Renal cortical epithelial cell (primary cell): ENCODE measurements at regions not wholly inside any gene's neighbourhood (a gene's known extent, or its start where the extent isn't known, plus 50 kb on each side); places are given as distances from the start of the nearest gene placed in this dataset.

Experiments used
- DNase-seq: peaks from one replicate; pipeline ENCODE4 v3.0.0-alpha.2; 2011; ENCODE audit warnings: low read depth

DNA sequence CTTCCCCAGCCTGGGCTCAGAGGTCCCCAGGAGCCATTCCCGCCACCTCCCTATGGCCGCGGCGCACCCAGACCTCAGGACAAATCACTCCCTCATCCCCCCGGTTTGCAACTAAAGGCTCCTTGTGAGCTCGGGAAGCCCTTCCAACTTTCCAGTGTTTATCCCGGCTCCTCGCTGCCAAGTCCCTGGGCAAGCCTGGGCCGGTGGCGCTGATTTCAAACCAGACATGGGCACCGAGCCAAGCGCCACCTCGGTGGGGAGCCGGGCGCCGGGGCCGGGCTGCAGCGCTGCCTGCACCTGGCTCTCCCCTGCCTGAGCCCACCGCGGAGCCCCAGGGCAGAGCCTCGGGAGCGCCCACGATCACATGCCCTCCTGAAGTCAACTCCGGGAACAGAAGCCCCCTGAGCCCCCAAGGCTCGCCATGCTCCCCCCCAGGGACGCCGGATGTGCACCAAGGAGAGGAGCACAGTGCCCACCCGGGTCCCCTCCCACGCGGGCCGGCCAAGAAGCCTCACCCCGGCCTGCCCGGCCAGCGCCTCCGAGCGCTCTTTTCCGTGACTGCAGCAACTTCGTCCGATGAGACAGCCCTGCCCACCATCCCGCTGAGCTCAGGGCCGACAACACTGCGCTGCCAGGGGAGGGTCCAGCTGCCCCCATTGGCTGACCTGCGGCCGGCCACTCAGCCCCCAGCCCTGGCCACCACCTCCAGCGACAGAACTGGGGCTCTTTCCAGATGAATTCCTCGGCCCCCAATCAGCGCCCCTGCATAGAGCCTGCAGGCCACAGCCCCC lies 50.0 kb downstream of the NCOR2 start:
- DNase-seq: peak; percentile 49

GRCh38 chr12:124516850-124517249 lies 50.6 kb downstream of the NCOR2 start:
- DNase-seq: no peak

- DNase-seq: no peak
Measured at GRCh38 chr12:124515981-124516380, 51.4 kb downstream of the NCOR2 start.

DNA sequence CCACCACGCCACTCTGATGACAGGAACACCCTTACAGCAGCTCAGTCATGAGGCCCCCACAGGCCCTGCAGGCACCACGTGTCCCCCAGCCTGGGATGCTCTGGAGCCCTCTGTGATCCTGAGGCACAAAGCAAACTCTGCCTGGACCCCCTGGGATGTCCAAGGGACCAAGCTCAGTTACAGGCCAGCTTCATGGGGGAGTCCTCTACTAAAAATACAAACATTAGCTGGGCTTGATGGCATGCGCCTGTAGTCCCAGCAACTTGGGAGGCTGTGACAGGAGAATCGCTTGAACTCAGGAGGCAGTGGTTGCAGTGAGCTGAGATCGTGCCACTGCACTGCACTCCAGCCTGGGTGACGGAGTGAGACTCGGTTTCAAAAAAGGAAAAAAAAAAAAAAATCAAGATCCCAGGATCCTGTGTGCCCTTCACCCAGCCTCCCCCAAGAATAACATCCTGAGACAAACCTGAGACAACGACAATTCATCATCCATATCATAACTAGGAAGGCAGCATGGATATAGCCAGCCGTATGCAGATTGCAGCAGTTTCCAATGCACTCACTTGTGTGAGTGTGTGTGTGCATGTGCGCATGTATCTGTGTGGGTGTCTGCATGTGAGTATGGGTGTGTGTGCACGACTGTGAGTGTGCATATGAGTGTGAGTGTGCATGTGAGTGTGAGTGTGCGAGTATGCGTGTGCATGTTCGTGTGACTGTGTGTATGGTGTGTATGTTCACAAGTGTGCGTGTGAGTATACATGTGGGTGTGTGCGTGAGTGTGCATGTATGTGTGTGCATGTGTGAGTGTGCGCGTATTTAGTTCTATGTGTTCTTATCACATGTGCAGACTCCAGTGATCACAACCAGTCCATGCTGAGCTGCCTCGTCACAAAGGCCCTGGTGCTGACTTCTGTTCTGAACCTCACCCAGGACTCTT lies 52.1 kb downstream of the NCOR2 start:
- no peak for DNase-seq

DNA sequence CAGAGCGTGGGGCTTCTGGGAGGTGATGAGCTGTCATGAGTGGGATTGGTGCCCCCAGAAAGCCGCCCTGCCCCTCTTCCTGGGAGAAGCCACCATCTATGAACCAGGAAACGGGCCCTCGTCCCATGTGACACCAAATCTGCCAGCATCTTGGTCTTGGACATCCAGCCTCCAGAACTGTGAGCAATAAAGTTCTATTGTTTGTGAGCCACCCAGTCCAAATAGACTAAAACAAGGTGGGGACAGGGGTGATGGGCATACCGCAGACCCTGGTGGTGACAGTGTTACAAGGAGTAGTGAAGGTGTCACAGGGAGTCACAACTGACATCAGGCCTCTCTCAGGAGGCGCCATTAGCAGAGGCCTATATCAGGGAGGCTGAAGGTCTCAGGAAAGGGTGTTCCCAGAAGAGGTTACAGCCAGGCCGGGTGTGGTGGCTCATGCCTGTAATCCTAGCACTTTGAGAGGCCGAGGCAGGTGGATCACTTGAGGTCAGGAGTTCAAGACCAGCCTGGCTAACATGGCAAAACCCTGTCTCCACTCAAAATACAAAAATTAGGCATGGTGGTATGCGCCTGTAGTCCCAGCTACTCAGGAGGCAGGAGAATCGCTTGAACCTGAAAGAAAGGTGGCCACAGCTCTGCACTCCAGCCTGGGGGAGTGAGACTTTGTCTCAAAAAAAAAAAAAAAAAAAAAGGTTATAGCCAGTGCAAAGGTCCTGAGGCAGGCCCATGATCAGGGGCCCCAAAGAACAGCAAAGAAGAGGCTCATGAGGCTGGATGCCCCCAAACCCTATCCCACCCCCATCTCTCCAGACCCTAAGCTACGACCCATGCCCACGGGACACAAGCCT lies 53.0 kb downstream of the NCOR2 start:
- no peak for DNase-seq

GRCh38 chr12:124513297-124513867 lies 54.0 kb downstream of the NCOR2 start:
- DNase-seq: no peak

GRCh38 chr12:124512667-124513296 lies 54.6 kb downstream of the NCOR2 start:
- peak; percentile 95 for DNase-seq

- DNase-seq: no peak
Measured at GRCh38 chr12:124511259-124511985, 56.0 kb downstream of the NCOR2 start.

DNA sequence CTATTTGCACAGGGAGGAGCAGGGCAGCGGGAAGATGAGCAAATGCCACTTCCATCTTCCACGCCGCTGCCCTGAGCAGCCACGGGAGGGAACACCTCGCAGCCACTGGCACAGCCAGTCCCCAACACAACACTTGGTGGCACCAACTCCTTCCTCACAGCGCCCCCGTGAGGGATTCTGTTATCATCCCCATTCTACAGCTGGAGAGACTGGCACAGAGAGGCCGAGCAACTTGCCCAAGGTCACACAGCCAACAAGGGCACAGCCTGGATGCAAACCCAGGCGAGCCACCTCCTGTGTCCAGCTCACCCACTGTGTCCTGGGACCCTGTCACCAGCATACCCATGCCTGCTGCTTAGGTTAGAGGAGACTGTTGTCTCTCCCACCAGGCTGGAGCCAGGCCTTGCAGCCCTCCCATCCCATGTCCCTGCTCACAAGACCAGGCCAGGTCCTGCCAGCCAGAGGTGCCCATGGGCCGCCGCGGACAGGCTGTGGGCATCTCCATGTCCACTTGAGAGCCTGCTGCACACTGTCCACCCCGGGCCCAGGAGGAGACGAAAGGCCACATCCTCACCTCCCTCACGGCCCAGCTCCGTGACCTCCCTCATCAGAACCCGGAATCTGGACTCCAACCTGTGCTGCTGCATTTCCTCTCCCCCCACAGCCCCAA lies 57.0 kb downstream of the NCOR2 start:
- DNase-seq: no peak

DNA sequence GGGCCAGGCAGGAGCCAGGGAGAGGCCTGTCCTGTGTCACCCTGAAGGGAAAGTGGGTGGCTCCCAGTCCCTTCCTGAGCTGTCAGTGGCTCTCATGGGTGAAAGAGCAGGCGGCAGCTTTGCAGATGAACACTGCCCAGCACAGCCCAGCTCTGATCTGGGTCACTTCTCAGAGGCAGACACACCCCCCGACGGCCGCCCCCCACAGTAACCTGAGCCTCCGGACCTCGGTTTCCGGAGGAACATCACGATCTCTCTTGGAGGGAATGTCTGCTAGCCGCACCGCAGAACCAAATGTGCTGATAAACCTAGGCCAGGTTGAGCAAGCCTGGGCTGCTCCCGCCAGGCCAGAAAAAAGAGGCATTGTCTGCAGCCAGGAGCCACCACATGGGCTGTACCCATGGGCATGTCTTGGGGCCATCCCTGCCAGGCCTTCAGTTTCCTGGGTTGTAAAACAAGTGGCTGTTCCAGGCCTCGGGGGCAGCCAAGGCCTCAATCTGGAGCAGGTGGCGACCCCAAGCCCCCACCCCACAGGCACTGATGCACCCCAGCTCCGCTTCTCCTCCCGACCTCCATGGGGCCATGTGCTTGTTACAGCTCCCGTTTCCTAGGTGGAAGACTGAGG lies 57.6 kb downstream of the NCOR2 start:
- DNase-seq: peak; percentile 88

DNA sequence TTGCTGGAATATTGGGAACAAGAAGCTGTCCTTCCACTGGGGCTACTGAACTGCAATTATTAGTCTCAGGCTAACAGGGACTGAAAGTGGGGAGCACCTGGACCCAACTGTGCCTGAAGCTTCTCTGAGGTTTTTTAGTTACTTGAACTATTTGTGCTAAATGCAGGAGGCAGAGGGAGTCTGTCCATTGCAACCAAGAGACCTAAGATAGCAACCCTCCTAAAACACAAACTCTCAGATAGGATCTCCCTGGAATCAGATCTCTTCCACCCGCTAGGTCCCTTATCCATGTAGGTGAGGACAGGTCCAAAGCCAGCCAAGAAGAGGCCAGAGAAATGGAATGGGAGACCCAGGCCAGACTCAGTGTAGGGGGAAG lies 58.1 kb downstream of the NCOR2 start:
- no peak for DNase-seq

DNA sequence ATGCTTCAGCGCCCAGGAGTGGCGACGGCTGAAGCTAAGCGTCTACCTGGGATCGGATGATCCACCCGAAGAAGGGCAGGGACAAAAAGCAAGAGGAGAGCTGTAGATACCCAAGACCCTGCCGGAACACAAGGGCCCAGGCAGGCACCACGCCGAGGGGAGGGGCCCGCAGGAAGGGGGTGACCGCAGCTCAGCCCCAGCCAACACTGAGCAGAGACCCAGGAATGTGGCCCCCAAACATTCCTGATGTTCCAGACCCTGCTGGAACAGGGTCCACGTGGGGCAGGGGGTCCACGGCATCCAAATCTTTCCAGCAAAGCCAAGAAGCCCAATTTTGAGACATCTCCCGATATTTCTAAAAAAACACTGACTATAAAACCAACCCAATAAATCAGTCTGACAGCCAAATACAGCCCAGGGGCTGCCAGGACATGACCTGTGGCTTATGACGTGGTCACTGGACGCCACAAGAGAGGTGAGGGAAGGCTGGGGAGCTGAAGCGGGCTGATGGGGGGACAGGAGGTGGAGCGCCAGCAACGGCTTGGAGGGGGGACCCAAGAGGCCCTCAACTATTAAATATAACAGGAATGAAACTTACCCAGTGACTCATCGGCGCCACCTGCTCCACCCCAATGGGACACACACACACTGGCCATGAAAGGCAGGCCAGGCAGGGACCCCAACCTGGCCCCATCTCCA lies 58.9 kb downstream of the NCOR2 start:
- no peak for DNase-seq

DNA sequence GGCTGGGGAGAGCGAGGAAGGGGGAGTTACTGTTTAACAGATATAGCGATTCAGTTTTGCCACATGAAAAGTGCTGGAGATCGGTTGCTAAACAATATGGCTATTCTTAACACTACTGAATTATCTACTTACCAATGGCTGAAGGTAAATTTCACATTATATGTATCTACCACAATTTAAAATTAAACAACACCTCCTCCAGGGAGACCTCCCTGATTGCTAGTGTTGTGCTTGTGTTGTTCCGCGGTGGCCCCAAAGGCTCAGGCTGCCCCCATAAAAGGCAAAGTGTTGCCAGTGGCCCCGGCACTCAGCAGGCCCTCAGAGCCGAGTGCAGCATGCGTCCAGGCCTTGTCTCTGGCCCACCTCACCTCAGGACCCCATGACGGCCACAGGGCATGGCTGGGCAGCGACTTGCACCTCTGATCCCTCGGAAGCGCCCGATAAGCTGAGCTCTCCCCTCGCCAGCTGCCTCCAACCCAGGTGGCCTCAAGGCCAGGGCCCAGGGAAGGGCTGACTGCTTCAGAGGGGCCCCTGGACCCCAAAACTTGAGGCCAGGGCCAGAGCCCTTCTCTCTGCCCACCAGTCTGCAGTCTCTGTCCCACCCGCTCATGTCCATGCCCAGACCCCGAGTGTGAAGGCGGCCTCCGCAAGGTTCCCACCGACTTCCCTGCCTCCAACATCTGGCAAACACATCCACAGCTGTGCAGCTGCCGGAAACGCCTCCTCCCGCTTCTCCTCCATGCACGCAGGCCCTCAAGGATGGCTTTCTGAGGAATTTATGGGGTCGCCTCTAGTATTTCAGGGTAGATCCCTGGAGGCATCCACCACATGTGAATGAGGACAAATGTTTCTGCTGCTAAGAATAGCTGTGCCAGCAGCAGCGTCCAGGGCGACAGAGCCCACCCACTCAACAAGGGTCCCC lies 60.0 kb downstream of the NCOR2 start:
- DNase-seq: no peak

GRCh38 chr12:124506832-124507153 lies 60.6 kb downstream of the NCOR2 start:
- DNase-seq: no peak

DNA sequence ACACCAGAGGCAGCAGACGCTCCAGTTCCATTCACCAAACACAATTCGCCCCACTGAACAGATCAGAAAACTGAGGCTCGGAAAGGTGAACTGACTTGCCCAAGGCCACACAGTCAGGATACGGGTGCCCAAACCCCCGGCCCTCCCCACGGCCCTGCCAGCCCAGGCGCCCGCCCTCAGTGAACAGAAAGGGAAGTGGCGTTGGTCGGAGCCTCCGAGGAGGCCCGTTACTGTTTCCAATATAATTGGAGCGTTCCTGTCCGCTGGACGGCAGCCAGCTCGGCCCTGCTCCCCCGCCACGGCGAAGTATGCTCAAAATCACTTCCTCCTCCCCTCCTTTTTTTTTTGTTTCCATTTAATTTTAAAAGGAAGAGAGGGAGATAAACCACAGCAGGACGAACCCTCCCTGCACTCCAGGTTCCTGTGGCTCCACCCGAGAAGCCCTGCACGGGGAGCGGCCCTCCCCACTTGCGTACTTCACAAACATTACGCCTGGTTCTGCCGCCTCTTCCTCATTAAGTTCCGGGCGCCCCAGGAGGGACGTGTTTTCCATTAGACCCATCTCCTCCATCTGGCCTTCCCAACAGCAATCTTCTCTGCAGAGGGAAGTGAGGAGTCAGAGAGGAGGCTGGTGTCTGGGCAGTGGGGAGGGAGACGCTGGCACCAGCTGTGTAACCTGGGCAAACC lies 61.1 kb downstream of the NCOR2 start:
- DNase-seq: no peak

DNA sequence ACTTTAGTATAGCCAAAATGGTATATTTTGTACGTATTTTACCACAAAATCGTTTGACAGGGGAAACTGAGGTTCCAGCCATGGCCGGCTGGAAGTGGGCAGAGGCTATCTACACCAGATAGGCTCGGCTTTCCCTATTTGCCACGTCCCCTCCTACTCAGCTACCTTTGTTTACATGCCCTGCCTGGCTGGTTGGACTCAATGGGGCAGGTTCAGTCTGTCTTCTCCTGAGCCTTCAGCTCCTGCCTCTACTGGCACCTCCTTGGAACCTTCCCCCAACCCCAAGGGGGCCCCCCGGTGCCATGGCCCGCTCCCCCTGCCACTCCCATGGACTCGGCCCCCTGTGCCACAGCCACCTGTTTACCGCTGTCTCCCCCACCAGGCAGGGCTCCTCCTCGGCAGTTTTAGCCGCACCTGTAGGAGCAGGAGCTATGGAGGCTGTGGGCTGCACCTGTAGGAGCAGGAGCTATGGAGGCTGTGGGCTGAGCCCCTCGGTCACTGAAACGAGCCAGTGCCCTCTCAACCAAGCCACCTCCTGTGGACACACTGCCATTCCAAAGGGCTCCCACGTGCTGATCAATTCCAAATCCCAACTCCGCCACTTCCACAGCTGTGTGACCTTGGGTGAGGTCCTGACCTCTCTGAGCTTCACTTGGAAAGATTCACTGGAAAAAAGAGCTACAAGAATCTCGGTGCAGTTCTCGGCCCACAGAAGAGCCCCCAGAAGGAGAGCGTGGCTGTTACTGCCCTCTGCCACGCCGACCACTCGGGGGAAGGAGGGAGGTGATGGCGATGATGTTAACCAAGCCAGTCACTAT lies 62.2 kb downstream of the NCOR2 start:
- DNase-seq: no peak
